NT2/D1 (cell line): ENCODE measurements at regions not wholly inside any gene's neighbourhood (a gene's known extent, or its start where the extent isn't known, plus 50 kb on each side); places are given as distances from the start of the nearest gene placed in this dataset.

Experiments used
- YY1 ChIP-seq: IDR thresholded peaks from 2 replicates; pipeline ENCODE4 v1.6.1; 2011; ENCODE audit not compliant: insufficient read length, insufficient read depth
- ZNF274 ChIP-seq: IDR thresholded peaks from 2 replicates; pipeline ENCODE4 v1.6.1; 2011; ENCODE audit warnings: mild to moderate bottlenecking, low read depth, low read length

GRCh38 chr1:234917495-234918180 lies 211.0 kb downstream of the TOMM20 start:
- TF ChIP-seq YY1 (no peak), ZNF274 (no peak)
